ENCODE measurements at regions not wholly inside any gene's neighbourhood (a gene's known extent, or its start where the extent isn't known, plus 50 kb on each side); places are given as distances from the start of the nearest gene placed in this dataset.

GRCh38 chr10:7042000-7042399, 368.8 kb downstream of the SFMBT2 start:
- intact Hi-C loops (cut with micrococcal nuclease; ENCODE audit: unreplicated experiment) (no loop called here), in situ Hi-C loops (cut with HindIII; ENCODE audit: extremely low pct_ligation_motif_present, low pct_unique_long_range_greater_than_20kb) (no loop called here)
- Histone ChIP-seq H3K4me2 (ENCODE audit: low read depth, low read length) (no peak overlapping the region), H3K4me3 (replicated peaks in 1 of 3; ENCODE audit: insufficient read depth in 1 of 3, low read depth in 2 of 3, low read length in 3 of 3) (no peak overlapping the region), H3K9ac (ENCODE audit: insufficient read depth, low read depth, low read length) (no peak overlapping the region), H4K20me1 (ENCODE audit: insufficient read depth, low read length) (no peaks in the 10 kb centered on the region), H3K27ac (ENCODE audit: extremely low read length, insufficient read depth, low read length) (no peak overlapping the region), H3K27me3 (ENCODE audit: control insufficient read depth in 1 of 2, insufficient read depth in 2 of 2, low read length in 2 of 2) (peaks cover 0 to 3% of the 10 kb centered on the region in 2 experiments; a peak in 2 of 5 replicates), H2AFZ (ENCODE audit: low read length) (no peak overlapping the region), H3K4me1 (ENCODE audit: insufficient read depth, low read length) (no peaks in the 10 kb centered on the region), H3K79me2 (ENCODE audit: insufficient read depth, low read length) (no peaks in the 10 kb centered on the region), H3K36me3 (replicated peaks in 1 of 2; ENCODE audit: control insufficient read depth in 1 of 2, insufficient read depth in 2 of 2, low read length in 2 of 2) (no peaks in the 10 kb centered on the region), H3K9me3 (ENCODE audit: low read length) (no peaks in the 10 kb centered on the region)
- whole genome bisulfite sequencing (ENCODE audit: low lambda C conversion rate), result 0% methylated on average over 4 of the region's 4 CpGs
- ATAC-seq (no peak), FAIRE-seq (no peak), DNase-seq (ENCODE audit: low spot score) (no peak)
- no peak for TF ChIP-seq PATZ1 (CRISPR knock-in tag; IDR thresholded peaks at IDR 0.05)
- TF ChIP-seq ZBTB4 (CRISPR knock-in tag; IDR thresholded peaks at IDR 0.05; ENCODE audit: borderline replicate concordance), result no peak
- TF ChIP-seq KLF12 (CRISPR knock-in tag; IDR thresholded peaks at IDR 0.05; ENCODE audit: borderline replicate concordance), result no peak
- TF ChIP-seq, protein P1, sequence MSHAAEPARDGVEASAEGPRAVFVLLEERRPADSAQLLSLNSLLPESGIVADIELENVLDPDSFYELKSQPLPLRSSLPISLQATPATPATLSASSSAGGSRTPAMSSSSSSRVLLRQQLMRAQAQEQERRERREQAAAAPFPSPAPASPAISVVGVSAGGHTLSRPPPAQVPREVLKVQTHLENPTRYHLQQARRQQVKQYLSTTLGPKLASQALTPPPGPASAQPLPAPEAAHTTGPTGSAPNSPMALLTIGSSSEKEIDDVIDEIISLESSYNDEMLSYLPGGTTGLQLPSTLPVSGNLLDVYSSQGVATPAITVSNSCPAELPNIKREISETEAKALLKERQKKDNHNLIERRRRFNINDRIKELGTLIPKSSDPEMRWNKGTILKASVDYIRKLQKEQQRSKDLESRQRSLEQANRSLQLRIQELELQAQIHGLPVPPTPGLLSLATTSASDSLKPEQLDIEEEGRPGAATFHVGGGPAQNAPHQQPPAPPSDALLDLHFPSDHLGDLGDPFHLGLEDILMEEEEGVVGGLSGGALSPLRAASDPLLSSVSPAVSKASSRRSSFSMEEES (CRISPR knock-in tag; IDR thresholded peaks at IDR 0.05), result no peak
- TF ChIP-seq ZNF615 (CRISPR knock-in tag; IDR thresholded peaks at IDR 0.05; ENCODE audit: borderline replicate concordance), result no peak
- TF ChIP-seq, protein P2, sequence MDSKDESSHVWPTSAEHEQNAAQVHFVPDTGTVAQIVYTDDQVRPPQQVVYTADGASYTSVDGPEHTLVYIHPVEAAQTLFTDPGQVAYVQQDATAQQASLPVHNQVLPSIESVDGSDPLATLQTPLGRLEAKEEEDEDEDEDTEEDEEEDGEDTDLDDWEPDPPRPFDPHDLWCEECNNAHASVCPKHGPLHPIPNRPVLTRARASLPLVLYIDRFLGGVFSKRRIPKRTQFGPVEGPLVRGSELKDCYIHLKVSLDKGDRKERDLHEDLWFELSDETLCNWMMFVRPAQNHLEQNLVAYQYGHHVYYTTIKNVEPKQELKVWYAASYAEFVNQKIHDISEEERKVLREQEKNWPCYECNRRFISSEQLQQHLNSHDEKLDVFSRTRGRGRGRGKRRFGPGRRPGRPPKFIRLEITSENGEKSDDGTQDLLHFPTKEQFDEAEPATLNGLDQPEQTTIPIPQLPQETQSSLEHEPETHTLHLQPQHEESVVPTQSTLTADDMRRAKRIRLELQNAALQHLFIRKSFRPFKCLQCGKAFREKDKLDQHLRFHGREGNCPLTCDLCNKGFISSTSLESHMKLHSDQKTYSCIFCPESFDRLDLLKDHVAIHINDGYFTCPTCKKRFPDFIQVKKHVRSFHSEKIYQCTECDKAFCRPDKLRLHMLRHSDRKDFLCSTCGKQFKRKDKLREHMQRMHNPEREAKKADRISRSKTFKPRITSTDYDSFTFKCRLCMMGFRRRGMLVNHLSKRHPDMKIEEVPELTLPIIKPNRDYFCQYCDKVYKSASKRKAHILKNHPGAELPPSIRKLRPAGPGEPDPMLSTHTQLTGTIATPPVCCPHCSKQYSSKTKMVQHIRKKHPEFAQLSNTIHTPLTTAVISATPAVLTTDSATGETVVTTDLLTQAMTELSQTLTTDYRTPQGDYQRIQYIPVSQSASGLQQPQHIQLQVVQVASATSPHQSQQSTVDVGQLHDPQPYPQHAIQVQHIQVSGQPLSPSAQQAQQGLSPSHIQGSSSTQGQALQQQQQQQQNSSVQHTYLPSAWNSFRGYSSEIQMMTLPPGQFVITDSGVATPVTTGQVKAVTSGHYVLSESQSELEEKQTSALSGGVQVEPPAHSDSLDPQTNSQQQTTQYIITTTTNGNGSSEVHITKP (CRISPR knock-in tag; IDR thresholded peaks at IDR 0.05; ENCODE audit: low read depth), result no peak
- no peak for TF ChIP-seq NRL (CRISPR knock-in tag; IDR thresholded peaks at IDR 0.05; ENCODE audit: borderline replicate concordance)
- TF ChIP-seq ZNF275 (CRISPR knock-in tag; IDR thresholded peaks at IDR 0.05; ENCODE audit: borderline replicate concordance), result no peak
- no peak for TF ChIP-seq NBN (conservative IDR thresholded peaks at IDR 0.05)
- no peak for TF ChIP-seq SRF (IDR thresholded peaks at IDR 0.05; ENCODE audit: low read depth, low read length)
- ChIA-PET POLR2A (no interaction called here), CTCF (ENCODE audit: low intra/inter-chr PET ratio, low total read pairs) (no interaction called here)
- no TSS peak for BruUV-seq (replicated peaks)
